KOPT-K1 (cell line): ENCODE measurements at regions not wholly inside any gene's neighbourhood (a gene's known extent, or its start where the extent isn't known, plus 50 kb on each side); places are given as distances from the start of the nearest gene placed in this dataset.

Experiments
- H3K27ac ChIP-seq: fragments of 200-600 bp; sonication (generic); 2 replicates; pipeline ENCODE4 v1.5.1; 2016; ENCODE audit warnings: antibody characterized with exemption, mild to moderate bottlenecking, low read depth, low read length; ENCODE audit not compliant: poor library complexity, severe bottlenecking
- H3K36me3 ChIP-seq: fragments of 200-600 bp; sonication (generic); 2 replicates; pipeline ENCODE4 v1.5.1; 2017; ENCODE audit warnings: antibody characterized with exemption, mild to moderate bottlenecking, low read length, moderate library complexity; ENCODE audit not compliant: insufficient read depth
- H3K9me3 ChIP-seq: fragments of 200-600 bp; sonication (generic); 2 replicates; pipeline ENCODE4 v1.5.1; 2017; ENCODE audit warnings: antibody characterized with exemption, low read length, mild to moderate bottlenecking; ENCODE audit not compliant: insufficient read depth, poor library complexity, severe bottlenecking

DNA sequence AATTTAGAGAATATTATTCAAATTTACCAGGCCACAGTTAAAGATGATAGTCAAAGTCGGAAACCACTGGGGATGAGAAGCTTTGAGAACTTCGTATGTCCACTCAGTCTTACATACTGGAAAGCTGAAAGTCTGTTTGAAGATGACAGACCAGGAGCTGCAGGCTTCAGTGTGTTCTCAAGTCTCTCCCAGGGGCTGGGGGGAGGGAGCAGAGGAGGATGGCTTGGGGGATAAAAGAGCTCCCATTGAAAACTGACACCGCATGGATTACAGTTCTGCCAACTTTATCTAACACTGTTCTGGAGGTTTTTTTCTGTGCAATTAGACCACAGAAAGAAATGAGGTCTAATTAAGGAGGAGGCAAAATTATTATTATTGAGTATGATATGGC, 170.5 kb upstream of the ALKAL2 start:
- H3K27ac ChIP-seq = no peak overlapping the region
- H3K9me3 ChIP-seq = no peaks in the 10 kb centered on the region
- no peaks in the 10 kb centered on the region for H3K36me3 ChIP-seq

DNA sequence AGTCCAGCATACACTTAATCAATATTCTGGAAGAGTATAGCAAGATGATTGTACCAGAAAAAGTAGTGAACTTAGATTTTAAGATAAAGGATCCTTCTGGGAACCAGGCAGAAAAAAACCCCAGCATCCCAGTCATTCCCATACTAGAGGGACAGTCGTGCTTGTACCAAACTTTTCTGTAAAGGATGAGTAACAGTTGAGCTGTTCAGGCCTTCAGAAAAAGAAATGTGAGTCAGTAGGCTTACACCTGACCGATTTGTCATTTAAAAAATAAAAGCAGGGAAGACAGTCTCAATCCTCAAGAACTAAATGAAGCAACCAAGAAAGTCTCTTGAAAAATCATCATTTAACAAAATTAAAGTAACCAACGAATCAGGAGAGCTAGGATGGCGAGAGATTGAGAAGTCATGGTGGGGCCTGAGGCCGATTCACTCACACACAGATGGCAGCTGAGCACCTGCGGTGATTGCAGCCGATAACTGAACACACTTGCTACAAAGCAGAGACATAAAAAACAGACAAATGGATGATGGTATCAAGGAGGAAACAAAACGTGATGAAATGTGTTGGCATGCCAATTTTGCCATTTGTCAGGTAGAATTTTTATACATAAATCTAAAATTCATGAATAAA, 170.0 kb upstream of the ALKAL2 start:
- H3K36me3 ChIP-seq = no peaks in the 10 kb centered on the region
- no peaks in the 10 kb centered on the region for H3K9me3 ChIP-seq
- no peak overlapping the region for H3K27ac ChIP-seq

GRCh38 chr2:457262-457661, 169.4 kb upstream of the ALKAL2 start:
- Histone ChIP-seq H3K9me3 (no peaks in the 10 kb centered on the region), H3K36me3 (no peaks in the 10 kb centered on the region), H3K27ac (no peak overlapping the region)

- Histone ChIP-seq H3K9me3 (no peaks in the 10 kb centered on the region), H3K36me3 (no peaks in the 10 kb centered on the region), H3K27ac (no peak overlapping the region)
Observed at GRCh38 chr2:455913-456312, 168.0 kb upstream of the ALKAL2 start.

DNA sequence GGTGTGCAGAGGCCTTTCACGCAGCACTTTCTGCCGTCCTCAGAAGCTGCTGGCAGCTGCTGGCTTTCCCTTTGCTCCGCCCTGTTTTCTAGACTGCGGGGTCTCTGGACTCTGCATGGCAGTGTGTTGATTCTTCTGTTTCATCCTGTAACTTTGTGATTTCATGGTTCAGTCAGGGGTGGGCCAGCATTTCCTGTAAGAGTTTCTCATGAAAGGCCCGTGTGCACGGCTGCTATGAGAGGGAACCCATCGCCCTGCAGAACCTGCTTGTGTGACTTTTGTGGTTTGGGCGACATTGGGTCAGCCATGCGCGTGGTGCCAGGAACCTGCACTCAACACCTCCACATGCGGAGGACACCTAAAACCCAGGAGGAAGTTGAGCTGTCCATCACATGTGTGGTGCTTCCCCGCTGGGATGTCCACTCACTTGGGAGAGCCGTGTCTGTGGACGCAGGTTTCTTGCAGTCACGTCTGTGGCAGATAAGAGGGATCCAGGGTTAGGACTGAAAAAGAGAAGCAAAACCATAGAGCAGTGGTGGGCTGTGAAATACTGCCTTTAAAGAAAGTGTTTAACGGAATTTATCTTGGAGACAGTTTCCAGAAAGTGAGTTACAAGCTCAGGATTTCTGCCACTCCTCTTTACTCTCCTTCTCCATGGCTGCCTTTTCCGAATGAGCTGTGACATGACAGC, 167.3 kb upstream of the ALKAL2 start:
- Histone ChIP-seq H3K9me3 (no peaks in the 10 kb centered on the region), H3K36me3 (no peaks in the 10 kb centered on the region), H3K27ac (no peak overlapping the region)

GRCh38 chr2:453132-453531, 165.2 kb upstream of the ALKAL2 start:
- Histone ChIP-seq H3K36me3 (no peaks in the 10 kb centered on the region), H3K27ac (no peak overlapping the region), H3K9me3 (no peaks in the 10 kb centered on the region)

- no peaks in the 10 kb centered on the region for H3K9me3 ChIP-seq
- H3K36me3 ChIP-seq = no peaks in the 10 kb centered on the region
- H3K27ac ChIP-seq = no peak overlapping the region
Observed at GRCh38 chr2:451495-451894, 163.6 kb upstream of the ALKAL2 start.

- Histone ChIP-seq H3K36me3 (no peaks in the 10 kb centered on the region), H3K9me3 (no peaks in the 10 kb centered on the region), H3K27ac (no peak overlapping the region)
Observed at GRCh38 chr2:449246-450067, 161.6 kb upstream of the ALKAL2 start.

DNA sequence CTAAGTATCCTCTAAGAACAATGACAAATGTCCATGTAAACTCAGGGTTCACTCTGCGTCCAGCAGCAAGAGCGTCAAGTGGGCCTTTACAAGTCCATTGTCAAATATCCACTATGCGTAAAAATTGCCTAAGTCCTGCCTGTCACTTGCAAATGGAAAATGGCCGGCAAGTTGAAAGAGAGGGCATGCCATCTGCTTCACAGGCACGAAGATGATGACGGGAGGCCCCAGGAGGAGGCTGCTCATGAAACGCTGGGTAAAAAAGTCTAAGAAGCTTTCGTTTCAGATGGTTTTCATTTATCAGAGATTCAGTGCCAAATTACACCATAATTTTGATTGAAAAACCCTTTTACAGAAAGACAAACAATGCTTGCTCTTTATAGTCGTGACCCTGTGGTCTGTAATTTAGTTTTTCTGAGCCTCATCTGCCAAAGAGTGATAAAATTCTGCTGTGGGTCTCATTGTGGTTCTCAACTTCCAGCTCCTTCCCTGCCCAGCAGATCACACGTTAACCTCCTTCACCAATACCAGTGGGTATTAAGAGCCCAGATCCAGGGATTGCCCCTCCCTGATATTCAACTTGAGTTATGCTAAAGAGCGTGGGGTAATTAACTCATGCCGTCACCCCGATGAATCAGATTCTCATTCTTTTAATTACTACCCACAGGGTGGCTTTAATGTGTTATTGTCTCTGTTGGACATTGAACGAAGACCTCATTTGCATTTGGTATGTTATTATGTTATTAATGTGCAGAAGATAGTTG, 160.2 kb upstream of the ALKAL2 start:
- Histone ChIP-seq H3K27ac (no peak overlapping the region), H3K36me3 (no peaks in the 10 kb centered on the region), H3K9me3 (no peaks in the 10 kb centered on the region)

DNA sequence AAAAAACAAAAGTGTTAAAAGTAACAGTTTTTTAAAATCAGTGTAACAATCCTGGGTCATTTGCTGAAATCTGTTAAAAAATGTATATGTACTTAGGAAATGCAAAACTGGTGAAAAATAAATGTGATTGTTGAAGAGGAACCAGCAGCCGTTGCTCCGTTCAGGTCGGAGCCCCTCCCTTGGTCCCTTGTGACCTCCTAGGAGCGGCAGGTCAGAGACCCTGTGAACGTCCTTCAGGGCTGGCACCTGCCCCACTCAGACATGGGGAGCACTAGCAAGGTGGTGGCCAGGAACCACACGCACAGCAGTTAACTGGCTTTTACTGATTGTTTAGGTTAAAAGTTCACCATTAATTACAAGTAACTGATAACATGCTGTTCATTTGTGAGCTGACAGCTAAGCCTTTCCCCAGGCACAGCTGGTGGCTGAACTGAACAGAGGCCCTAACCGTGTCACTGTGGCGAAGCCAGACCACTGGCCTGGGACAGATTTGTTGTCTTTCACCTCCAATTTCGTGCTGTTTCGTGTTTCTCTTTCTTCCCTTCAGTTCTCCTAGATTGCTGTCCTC, 159.2 kb upstream of the ALKAL2 start:
- H3K9me3 ChIP-seq = no peaks in the 10 kb centered on the region

GRCh38 chr2:446303-446874, 158.5 kb upstream of the ALKAL2 start:
- H3K27ac ChIP-seq = no peak overlapping the region
- H3K9me3 ChIP-seq = no peaks in the 10 kb centered on the region
- no peaks in the 10 kb centered on the region for H3K36me3 ChIP-seq

More for the DNA sequence above, 159.2 kb upstream of the ALKAL2 start:
- H3K36me3 ChIP-seq = no peaks in the 10 kb centered on the region
- no peak overlapping the region for H3K27ac ChIP-seq

DNA sequence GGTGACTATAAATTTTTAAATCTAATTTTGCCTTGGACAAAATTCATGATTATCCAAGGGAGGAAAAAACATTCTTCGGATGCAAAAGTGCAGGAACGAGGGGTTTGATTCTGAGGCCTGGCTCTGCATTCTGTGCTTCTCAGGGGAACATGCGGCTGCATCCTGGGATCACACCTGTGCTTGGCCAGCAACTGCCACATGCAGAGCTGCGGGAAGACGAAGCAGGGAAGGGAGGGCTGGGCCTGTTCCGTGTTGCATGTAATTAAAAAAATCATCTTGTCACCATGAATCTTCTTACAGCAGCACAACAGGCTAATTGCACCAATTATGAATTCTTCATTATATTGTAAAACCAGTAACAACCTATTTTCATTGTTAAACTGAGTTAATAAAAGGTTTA, 158.0 kb upstream of the ALKAL2 start:
- Histone ChIP-seq H3K9me3 (no peaks in the 10 kb centered on the region), H3K36me3 (no peaks in the 10 kb centered on the region), H3K27ac (no peak overlapping the region)

DNA sequence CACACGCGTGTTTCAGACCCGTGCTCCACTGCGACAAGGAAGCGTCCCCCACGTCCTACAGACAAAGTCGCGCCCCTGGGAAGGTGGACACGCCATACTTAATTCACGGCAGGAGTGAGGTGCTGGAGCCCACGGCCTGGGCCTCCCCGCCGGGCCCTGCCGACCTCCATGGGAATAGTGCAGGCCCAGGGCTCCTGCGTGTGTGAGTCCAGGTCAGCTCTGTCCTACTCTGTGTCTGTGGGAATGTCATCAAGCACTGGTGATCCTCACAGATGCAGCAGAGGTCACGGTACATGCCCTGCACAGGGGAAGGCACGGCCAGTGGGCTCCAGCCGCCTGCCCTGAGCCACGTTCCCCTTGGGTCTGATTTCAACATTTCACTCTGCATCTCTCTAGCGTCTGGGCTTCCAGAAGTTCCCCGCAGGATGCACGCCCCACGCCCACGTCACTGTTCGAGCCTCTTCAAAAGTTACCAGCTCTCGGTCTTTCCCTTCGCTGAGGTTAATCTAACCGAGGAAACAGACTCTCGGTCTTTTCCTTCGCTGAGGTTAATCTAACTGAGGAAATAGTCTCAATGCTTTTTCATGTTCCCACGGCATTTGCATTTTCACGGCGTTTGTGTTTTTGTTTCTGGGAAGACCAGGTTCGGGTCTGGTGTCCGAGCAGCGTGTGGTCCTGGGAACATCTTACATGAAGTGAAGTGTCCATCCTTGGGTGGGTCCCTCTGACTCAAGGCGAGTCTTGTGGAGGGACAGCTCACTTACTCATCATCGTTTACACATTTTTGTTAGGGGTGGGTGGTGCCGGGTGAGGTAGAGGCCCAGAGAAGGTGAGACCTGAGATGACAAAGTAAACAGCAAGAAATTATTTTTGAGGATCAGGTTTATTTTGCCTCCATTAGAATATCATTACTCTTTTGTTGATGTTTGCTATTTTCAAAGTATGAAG, 157.3 kb upstream of the ALKAL2 start:
- H3K9me3 ChIP-seq = no peaks in the 10 kb centered on the region
- no peaks in the 10 kb centered on the region for H3K36me3 ChIP-seq
- no peak overlapping the region for H3K27ac ChIP-seq

DNA sequence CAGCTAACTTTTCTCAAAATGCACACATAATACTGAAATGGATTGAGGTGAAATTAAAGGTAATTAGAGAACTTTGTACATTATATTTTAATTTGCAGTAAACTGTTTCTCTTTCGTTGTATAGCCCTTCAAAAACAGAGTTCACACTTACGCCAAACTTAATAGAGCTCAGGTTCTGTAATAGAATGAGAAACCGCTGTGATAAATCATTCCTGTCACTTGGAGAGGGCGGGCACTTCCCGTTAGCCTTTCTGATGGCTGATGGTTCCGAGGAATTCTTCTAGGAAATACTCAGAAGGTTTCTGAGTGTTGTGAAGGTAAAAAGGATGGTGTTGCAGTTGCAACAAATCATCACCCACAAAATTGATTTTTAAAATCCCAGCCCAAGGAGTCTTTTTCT, 155.8 kb upstream of the ALKAL2 start:
- H3K36me3 ChIP-seq = no peaks in the 10 kb centered on the region
- no peak overlapping the region for H3K27ac ChIP-seq

More for the DNA sequence above, 155.8 kb upstream of the ALKAL2 start:
- no peaks in the 10 kb centered on the region for H3K9me3 ChIP-seq
